ENCODE measurements at regions not wholly inside any gene's neighbourhood (a gene's known extent, or its start where the extent isn't known, plus 50 kb on each side); places are given as distances from the start of the nearest gene placed in this dataset.
A peak's percentile ranks its signal among the peaks of the same experiment; 100 is the strongest.

GRCh38 chr18:22318745-22319407 is 98.8 kb downstream of the CTAGE1 start:
- Histone ChIP-seq H3K36me3 (replicated peaks) (no peaks in the 10 kb centered on the region), H3K4me3 (ENCODE audit: low read depth, low read length) (no peak overlapping the region), H3K27ac (no peak overlapping the region), H3K27me3 (replicated peaks) (no peaks in the 10 kb centered on the region)
- in situ Hi-C loops (cut with HindIII; ENCODE audit: low pct_ligation_motif_present, low sequenced_read_pairs): no loop called here
- no peak for TF ChIP-seq CTCF (IDR thresholded peaks at IDR 0.05; ENCODE audit: low read depth, low read length, missing control alignments)
- DNase-seq: peak; percentile 58

GRCh38 chr18:22314420-22314819 is 103.3 kb downstream of the CTAGE1 start:
- DNase-seq: peak; percentile 97
- in situ Hi-C loops (cut with HindIII; ENCODE audit: low pct_ligation_motif_present, low sequenced_read_pairs): no loop called here
- no peaks in the 10 kb centered on the region for H3K36me3 ChIP-seq (replicated peaks)
- H3K27ac ChIP-seq: peak overlapping the region; percentile 82
- no peak overlapping the region for H3K4me3 ChIP-seq (ENCODE audit: low read depth, low read length)
- TF ChIP-seq CTCF (IDR thresholded peaks at IDR 0.05; ENCODE audit: low read depth, low read length, missing control alignments): no peak
- H3K27me3 ChIP-seq (replicated peaks): no peaks in the 10 kb centered on the region

GRCh38 chr18:22314001-22314400 is 103.7 kb downstream of the CTAGE1 start:
- H3K36me3 ChIP-seq (replicated peaks): no peaks in the 10 kb centered on the region
- in situ Hi-C loops (cut with HindIII; ENCODE audit: low pct_ligation_motif_present, low sequenced_read_pairs): no loop called here
- no peak for TF ChIP-seq CTCF (IDR thresholded peaks at IDR 0.05; ENCODE audit: low read depth, low read length, missing control alignments)

GRCh38 chr18:22311301-22311700 is 106.4 kb downstream of the CTAGE1 start:
- no peaks in the 10 kb centered on the region for H3K27me3 ChIP-seq (replicated peaks)
- H3K4me3 ChIP-seq (ENCODE audit: low read depth, low read length): no peak overlapping the region
- in situ Hi-C loops (cut with HindIII; ENCODE audit: low pct_ligation_motif_present, low sequenced_read_pairs): no loop called here
- no peaks in the 10 kb centered on the region for H3K36me3 ChIP-seq (replicated peaks)
- no peak overlapping the region for H3K27ac ChIP-seq
- TF ChIP-seq CTCF (IDR thresholded peaks at IDR 0.05; ENCODE audit: low read depth, low read length, missing control alignments): no peak
- peak; percentile 40 for DNase-seq

More at GRCh38 chr18:22314001-22314400, 103.7 kb downstream of the CTAGE1 start:
- Histone ChIP-seq H3K27ac (peak overlapping the region; percentile 82), H3K4me3 (ENCODE audit: low read depth, low read length) (no peak overlapping the region), H3K27me3 (replicated peaks) (no peaks in the 10 kb centered on the region)
- DNase-seq: peak; percentile 47

- no peak overlapping the region for H3K27ac ChIP-seq
- no peaks in the 10 kb centered on the region for H3K36me3 ChIP-seq (replicated peaks)
- H3K4me3 ChIP-seq (ENCODE audit: low read depth, low read length): no peak overlapping the region
- in situ Hi-C loops (cut with HindIII; ENCODE audit: low pct_ligation_motif_present, low sequenced_read_pairs): no loop called here
- H3K27me3 ChIP-seq (replicated peaks): no peaks in the 10 kb centered on the region
- DNase-seq: peak; percentile 59
- TF ChIP-seq CTCF (IDR thresholded peaks at IDR 0.05; ENCODE audit: low read depth, low read length, missing control alignments): no peak
Observed at GRCh38 chr18:22309191-22309590, 108.5 kb downstream of the CTAGE1 start.

GRCh38 chr18:22307528-22307927 is 110.2 kb downstream of the CTAGE1 start:
- H3K27ac ChIP-seq: no peak overlapping the region
- in situ Hi-C loops (cut with HindIII; ENCODE audit: low pct_ligation_motif_present, low sequenced_read_pairs): no loop called here
- no peak for TF ChIP-seq CTCF (IDR thresholded peaks at IDR 0.05; ENCODE audit: low read depth, low read length, missing control alignments)
- H3K4me3 ChIP-seq (ENCODE audit: low read depth, low read length): no peak overlapping the region
- no peaks in the 10 kb centered on the region for H3K27me3 ChIP-seq (replicated peaks)
- no peak for DNase-seq
- no peaks in the 10 kb centered on the region for H3K36me3 ChIP-seq (replicated peaks)

Measured in brain microvascular endothelial cell (primary cell).